ENCODE measurements at regions not wholly inside any gene's neighbourhood (a gene's known extent, or its start where the extent isn't known, plus 50 kb on each side); places are given as distances from the start of the nearest gene placed in this dataset.
"Not testable (repeated sequence)": the region's sequence is repeated elsewhere in the genome, so short reads cannot be mapped to it uniquely, and the experiment has no call there.

DNA sequence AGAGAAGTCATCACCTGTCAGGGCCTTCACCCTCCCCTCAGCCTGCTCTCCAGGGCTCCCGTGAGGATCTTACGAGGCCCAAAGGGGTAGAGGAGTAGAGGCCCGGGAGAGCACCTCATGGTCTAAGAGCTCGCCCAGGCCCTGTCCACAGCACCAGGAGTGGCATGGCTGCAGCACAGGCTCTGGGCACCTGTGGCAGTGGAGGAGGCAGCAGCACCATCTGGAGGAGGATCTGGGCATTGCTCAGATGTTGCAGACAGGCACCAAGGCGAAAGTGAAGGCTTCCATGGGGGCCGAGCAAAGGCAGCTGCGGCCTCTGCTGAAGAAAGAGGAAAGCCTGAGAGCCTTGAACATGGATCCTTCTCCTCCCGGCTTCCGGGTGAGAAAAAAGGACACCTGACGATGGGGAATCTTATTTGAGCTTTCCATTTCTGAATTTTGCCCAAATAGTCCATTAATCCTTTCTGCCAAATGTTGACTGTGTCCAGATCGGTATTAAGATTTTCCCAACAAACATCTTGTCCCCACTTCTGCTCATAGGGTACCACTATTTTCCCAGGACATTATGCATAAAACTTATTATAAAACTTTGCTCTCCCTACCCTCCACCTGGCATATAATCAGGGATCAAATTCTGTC, 604.7 kb downstream of the PTPRC start:
- FAIRE-seq, result no peak

DNA sequence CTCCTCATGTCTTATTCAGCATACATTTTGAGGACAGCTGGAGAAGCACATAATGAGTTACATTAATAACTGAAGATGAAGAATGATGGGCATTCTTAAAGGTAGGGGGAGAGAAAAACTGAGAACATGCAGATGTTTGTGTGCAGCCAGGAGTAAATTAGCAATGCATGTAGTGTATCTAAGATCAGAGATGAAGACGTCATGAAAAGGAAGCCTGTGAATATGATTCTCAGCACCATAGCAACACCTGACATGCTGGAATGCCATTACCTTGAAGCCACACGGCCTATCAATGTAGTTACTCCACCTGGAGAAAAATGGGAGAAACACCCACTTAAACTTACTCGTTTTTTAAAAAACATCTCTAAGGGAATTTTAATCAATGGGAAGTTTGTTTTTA, 607.1 kb downstream of the PTPRC start:
- no peak for FAIRE-seq

DNA sequence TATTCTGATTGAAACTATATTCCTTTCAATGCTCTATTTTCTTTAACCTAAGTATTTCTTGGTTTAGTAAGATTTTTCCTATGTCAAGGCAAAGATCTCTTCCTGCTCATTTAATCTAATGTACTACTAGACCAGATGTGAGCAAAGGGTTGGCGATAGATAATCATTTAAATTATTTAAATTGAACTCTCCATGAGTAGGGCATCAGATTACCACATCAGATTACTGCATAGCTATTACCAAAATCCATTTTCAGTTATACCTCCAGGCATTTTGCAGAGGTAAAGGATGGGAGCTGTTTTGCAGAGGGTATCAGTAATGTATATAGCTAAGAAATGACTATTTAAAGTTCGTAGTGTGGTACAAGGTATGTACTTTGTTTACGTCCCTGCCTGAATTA, 607.9 kb downstream of the PTPRC start:
- no peak for FAIRE-seq

DNA sequence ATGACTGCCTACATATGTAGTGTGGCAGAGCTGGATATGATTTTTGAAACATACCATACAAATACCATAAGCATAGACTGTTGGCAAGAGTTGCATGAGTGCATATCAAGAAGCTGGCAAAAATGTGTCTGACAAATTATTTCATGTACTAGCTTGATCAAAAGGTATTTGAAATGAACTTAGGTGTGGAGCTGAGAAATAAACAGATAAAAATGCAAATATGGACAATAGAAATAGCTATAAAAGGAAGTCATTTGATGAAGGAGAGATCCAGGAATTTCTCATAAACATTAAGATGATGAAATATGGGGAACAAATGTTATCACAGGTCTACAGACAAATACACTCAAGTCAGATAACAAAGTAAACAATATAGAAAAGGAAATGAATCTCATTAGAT, 609.1 kb downstream of the PTPRC start:
- no peak for FAIRE-seq

DNA sequence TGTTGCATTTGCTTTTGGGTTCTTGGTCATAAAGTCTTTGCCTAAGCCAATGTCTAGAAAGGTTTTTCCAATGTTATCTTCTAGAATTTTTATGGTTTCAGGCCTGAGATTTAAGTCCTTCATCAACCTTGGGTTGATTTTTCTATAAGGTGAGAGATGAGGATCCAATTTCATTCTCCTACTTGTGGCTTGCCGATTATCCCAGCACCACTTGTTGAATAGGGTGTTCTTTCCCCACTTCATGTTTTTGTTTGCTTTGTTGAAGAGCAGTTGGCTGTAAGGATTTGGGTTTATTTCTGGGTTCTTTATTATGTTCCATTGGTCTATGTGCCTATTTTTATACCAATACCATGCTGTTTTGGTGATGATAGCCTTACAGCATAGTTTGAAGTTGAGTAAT, 615.2 kb downstream of the PTPRC start:
- not testable (repeated sequence) for FAIRE-seq

DNA sequence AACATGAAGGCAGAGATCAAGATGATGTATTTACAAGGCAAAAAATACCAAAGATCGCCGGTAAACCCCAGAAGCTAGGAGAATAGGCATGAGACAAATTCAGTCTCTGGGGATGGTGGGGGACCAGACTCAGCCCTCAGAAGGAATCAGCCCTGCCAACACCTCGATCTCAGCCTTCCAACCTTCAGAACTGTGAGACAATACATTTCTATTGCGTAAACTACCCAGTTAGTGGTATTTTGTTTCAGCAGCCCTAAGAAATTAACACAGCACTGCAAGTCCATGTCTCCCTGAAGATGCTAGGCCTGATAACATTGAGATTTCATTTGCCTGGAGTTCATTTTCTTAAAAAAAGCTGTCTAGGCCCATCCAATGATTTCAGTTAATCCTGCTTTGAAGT, 622.5 kb downstream of the PTPRC start:
- FAIRE-seq, result no peak

DNA sequence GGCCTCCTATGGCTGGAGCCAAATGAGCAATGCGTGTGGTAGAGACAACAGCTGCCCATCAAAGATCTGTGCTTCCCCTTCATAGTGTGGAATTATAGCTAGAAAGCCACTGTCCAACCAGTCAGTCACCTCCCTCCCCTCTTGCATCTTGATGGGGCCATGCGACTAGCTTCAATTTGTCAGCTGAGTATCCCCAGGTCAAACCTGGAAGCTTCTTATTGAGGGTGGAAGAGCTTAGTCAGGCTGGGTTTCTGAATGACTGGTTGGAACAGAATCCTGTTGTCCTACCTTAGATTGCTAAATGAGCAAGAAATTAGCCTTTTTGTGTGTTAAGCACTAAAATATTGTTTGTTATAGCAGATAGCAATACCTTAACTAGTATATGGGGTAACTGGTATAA, 625.4 kb downstream of the PTPRC start:
- FAIRE-seq, result no peak

DNA sequence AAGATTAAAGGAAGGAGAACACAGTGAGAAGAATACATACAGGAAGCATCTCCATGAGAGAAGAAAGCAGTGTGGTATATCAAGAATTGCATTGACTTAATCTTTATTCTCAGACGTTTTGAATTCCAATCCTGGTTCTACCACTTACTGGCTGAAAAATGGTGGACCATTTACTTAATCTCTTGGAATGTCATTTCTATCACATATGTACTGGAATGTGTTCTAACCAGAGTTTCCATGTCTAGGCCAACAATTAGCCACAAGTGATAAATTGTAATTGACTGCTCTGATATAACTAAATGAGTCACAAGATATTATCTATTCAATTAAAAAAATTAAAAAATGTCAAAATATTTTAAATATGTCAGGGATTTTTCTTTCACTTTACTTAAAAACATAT, 626.1 kb downstream of the PTPRC start:
- FAIRE-seq, result no peak

DNA sequence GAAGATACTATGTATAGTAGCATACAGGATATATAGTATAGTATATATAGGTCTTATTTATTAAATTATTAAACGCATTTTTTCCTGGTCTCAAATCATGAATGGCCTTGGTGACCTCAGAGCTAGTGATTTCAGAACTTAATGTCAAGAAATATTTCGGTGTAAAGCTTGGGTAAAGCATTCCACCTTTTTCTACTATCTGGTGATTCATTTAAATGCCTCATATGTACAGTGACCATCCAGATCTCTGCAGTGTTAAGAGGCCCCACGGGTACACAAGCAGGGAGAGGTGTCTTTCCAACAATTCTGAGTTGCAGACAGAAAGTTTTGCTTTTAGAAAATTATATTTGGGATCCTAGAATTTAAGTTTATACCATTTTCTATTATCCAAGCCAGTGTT, 626.5 kb downstream of the PTPRC start:
- FAIRE-seq, result no peak

DNA sequence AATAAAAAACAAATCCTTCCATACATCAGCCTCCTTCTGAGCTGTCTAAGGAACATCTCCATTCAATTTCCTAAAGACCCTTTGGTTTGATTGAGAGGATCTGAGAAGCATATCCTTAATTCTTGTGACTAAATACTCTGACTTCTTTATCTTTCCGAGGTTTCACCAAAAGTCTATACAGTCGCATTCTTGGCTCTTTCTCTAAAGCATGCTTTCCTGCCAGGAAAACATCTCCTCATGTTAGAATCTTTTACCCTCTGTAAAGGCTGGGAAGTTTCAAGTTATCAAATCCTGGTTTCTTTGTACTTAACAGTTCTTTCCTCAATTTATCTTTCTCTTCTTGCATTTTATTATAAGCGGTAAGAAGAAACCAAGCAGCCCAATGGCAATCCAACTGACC, 630.4 kb downstream of the PTPRC start:
- no peak for FAIRE-seq

DNA sequence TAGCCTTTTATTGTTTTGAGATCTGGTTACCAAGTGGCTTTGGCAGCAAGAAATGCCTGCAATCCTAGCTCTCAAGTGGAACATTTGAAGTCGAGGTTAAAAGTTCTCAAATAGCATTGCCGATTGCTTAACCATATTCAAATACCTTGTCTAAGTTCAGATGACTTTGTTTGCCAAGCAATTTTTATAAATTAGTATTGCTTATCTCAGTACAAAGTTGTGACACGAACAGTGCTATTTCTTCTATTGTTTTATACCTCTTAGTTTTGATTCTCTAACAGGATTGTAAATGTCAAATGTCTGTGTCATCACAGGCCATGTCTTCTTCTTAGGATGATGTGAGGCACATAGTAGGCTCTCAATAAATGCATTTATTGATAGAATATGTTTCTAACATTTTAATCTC, 633.3 kb downstream of the PTPRC start:
- no peak for FAIRE-seq

DNA sequence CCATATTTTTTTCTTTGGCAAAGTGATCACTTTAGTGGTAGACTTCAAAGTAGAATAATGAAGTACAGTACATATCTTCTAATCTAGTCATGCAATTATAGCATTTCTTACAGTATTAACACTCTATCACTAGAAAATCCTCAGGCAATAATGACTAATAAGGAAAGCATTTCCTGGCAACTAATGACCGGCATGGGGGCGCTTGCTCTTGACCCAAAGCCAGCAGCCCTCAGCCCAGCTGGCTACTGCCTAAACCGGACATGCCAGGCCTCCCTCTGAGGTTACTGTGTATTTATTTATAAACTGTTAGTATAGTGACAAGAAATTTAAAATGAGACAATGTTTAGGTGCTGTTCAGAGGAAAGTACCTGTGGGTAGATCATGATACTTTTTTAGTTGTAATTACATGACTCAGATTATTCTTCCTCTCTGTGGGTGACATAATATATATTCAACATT, 633.8 kb downstream of the PTPRC start:
- FAIRE-seq, result no peak

DNA sequence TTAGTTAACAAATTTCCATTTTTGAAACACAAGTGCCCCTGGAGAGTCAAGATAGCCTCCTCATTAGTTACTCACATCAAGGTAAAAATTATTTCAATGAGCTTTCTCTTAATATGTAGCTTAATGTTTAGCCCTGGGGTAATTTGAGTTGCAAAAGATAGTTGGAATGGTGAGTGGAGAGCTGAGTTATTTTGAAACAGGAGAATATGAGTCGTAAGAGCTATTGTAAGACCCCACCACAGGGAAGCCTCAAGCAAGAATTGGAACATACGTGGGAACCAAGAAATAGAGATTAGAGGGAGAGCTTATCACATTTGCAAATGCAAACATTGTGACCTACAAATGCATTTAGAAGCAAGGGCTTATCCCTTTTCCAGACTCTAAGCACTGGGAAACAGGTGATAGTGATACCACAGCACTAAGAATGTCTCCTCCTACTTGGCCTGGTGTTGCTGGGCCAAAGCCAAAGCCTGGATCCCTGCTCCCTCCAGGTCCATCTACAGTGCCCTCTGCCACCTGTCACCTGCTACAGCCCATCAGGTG, 635.1 kb downstream of the PTPRC start:
- FAIRE-seq, result no peak

DNA sequence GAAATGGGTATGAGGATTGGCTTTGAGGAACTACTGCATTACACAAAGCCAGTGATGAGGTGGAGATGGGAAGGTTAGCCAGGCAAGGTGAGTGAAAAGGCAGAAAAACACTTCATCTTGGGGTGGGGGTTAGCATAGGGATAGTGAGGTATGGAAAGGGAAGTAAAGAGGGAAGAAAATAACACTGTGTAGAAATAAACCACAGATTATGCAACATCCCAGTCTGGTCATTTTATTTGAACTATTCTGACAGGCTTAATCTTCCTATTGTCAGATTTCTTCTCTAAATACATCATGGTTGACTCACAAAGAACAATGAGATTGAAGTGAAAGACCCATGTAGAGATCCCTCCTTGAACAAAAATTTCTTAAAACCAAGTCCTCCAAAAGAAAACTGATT, 640.2 kb downstream of the PTPRC start:
- no peak for FAIRE-seq

DNA sequence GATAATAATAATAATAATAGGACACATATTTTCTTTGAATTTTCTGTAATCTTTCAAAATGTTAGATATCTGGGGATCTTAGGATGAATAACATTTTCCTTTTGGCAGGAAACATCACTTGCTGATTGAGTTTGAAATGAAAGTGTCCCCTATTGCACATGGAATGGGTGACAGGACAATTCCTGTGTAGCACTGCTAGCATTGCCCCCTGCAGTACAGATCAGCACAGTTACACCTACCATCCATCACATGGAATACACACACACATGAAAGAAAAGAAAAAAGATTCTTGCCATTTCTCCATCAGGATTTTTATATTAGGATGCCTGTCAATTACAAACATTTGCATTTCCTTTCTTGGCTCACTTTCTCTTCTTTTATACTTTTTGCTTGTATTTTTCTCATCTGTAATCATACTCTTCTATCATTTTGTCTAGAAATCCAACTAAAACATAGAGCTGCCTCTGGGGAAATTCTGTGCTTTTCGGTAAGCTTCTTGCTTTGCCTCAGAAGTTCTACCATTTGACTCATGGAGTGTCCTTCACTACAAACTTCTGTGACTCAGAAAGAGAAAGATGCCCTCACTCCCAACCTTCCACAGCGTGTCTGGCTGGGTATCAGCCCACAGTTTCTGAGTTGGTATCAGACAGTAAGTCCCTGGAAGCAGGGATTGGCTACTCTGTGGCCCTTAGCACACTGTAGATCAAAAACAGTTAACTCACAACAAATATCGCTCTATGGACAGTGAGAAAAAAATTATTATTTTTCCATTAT, 641.2 kb downstream of the PTPRC start:
- no peak for FAIRE-seq

DNA sequence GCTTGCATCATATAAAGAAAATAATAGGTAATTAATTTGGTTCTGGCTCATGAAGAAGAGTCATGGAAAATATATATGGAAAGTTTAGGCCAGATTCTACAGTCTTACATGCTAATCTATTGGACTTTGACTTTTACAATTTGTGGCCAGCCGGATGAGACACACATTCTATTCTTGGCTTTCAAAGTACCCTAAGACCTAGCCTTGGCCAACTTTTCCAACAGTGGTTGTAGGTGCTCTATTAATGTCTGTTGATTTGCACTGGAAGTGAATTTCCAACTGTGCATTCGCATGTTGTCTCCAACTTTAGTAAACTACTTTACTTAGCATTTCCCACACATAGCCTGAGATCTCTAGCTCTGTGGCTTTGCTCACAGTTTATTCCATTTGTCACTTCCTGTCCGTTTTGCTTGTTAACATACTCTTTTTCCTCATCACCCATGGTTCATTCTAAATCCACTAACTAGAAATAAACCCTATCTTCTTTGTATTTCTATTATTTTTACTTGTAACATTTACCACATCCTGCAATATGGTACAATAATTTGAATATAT, 644.0 kb downstream of the PTPRC start:
- FAIRE-seq, result no peak

DNA sequence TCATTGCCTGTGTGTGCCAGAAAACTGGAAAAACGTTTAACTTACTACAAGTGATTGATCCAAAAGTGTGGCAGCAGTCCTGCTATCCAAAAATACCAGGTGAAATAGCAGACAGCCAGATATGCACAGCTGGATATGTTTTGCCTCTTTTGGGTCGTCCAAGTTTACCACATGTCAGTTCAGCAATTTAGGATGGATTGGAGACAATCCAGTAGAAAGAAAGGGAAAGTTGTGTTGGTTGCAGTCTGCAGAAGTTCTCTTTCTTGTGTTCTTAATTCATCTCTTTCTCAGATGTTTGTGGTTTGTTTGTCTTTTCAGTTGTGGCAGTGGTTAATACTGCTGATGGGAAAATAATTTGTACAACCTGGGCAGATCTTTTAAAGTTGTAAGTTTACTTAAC, 645.0 kb downstream of the PTPRC start:
- FAIRE-seq, result no peak

DNA sequence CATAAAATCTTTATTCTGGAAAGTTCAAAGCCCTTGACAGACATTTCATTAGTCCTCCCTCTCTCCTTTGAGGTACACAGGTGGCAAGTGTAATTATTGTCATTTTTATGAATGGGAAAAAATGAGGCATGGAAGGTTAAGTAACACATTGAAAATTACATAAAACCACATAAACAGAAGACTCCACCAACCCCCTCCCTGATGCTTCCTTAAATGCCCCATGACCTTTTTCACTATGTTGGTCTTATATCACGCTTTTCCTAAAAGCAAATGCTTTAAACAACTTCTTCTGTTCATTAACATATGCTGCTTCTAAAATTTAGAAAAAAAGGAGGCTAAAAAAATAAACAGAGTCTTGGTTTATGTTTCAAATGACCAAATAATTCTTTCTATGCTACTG, 648.4 kb downstream of the PTPRC start:
- no peak for FAIRE-seq

DNA sequence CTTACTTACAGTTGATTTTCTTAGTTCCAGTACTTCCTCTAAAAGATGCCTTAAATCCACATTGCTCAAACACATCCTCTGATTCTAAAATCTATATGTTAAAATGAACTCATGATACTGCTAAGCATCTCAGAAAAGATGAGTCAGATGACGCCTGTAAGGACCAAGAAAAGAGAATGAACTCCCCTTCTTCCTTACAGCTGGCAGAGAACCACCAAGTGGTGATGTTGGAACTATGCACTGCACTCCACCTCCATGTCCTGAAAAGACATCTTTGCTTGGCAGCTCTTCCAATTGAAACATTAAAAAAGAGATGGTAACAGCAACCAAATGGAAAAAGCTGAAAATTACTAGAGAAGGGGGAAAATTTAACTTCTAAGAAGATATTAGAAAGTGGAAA, 648.8 kb downstream of the PTPRC start:
- no peak for FAIRE-seq

DNA sequence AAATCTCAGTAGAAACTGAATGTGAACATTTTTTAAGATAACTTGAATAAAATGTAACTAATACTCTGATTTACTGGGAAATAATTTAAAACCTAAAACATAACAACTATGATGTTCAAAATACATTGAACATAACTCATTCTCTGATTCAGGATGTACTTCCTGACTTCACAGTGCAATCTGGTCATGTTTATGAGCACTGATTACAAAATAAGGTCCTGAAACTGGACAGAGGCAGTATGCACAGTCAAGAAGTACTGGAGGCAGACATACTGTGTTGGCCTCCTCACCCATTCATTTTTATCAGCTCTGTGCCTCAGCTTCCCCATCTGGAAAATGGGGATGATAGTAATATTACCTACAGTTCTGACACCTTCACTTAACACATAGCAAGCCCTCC, 651.3 kb downstream of the PTPRC start:
- FAIRE-seq, result no peak

DNA sequence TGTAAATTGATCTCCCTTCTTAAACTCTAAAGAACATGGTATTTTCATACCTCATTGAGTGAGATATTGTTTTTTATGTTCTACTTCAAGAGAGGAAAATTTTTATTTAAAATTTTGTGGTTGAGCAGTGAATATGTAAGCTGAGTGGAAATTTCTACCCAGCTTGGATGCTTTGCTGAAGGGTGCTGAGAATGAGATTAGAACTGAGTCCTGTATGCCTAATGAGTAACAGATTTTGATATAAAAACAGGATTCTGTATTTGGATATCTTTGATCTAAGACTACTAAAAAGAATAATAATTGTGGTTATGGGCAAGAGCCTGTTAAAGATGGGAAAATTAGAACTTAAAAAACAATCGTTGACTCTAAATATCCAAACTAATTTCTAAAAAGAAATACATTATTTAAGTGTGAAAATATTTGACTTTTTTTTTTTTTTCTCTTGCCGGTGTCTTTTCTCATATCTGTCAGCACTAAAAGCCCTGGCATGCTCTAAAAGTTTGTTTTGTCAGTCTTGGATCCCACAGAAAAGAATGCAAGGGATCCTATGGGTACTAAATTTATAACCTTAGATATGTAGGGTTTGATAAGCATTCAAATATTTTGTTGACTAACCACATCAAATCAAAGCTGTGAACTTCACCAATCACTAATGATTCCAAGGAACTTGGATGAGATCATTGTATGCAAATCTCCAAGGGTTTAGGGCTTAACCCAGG, 652.3 kb downstream of the PTPRC start:
- no peak for FAIRE-seq

DNA sequence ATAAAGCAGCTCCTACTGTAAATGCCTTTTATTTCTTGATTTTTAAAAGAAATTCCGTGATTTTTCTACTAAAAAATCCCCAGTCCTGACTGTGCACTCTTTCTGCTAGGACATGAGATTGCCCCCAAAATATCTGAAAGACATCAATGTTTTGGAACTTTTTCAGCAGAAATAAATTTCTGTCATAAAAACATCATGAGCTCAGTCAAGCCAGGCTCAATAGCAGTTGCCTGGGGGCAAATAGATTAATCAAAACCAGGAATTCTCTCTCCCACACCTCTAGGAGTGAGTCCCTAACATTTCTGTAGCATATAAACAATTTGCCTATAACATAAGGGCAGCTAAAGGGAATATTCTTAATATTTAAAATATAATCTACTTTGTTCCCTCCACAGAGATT, 654.1 kb downstream of the PTPRC start:
- no peak for FAIRE-seq

DNA sequence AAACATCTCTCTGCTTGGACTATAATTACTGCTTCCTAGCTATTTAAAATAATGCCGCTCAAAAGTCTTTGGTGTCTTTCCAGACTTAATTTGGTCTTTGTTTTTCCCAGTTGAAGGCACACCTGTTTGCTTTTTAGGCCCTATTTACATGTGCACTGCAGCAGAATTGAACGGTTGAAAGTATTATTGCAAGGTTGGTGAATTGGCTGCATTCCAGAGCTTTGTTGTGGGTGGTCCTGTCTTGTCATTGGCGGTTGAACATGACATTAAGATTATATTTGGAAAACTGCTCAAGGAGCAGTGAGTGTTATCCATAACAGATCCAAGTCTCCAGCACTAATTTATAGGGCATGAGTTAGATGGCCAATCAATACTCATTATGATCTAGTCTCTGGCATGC, 656.3 kb downstream of the PTPRC start:
- no peak for FAIRE-seq

DNA sequence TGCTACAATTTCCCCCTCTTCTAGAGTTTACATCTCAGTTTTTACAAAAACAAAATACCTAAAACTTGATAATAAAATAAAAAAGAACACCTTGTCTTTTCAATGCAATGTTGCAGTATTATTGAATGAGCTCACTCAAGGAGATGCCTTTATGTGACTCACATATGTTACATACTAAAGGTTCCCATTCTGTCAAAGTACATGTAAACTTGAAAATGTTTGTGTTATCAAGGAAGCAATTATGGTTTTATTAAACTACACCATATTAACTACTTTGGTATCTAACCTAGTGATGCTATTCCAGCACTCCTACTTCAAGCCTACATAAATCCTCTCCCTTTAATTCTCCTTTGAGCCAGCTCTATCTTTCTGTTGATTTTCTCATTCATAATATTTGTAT, 658.3 kb downstream of the PTPRC start:
- no peak for FAIRE-seq
